Ishikawa (cell line): ENCODE measurements at regions not wholly inside any gene's neighbourhood (a gene's known extent, or its start where the extent isn't known, plus 50 kb on each side); places are given as distances from the start of the nearest gene placed in this dataset.

Experiments used
- CEBPB ChIP-seq: IDR thresholded peaks from 2 replicates; pipeline ENCODE4 v1.6.1; 2012
- CREB1 ChIP-seq: IDR thresholded peaks from 2 replicates; pipeline ENCODE4 v1.6.1; 2012; ENCODE audit warnings: low read depth
- EGR1 ChIP-seq: IDR thresholded peaks from 2 replicates; pipeline ENCODE4 v1.6.1; 2012
- EP300 ChIP-seq: IDR thresholded peaks from 2 replicates; pipeline ENCODE4 v1.6.1; 2012; ENCODE audit warnings: borderline replicate concordance
- FOXM1 ChIP-seq: IDR thresholded peaks from 2 replicates; pipeline ENCODE4 v1.6.1; 2012; ENCODE audit warnings: low read depth, borderline replicate concordance
- NFIC ChIP-seq: IDR thresholded peaks from 2 replicates; pipeline ENCODE4 v1.6.1; 2012
- RAD21 ChIP-seq: IDR thresholded peaks from 2 replicates; pipeline ENCODE4 v1.6.1; 2012; ENCODE audit warnings: low read depth
- TAF1 ChIP-seq: IDR thresholded peaks from 2 replicates; pipeline ENCODE4 v1.6.1; 2012; ENCODE audit warnings: low read depth, mild to moderate bottlenecking
- TCF12 ChIP-seq: IDR thresholded peaks from 2 replicates; pipeline ENCODE4 v1.6.1; 2012; ENCODE audit warnings: low read depth
- TEAD4 ChIP-seq: IDR thresholded peaks from 2 replicates; pipeline ENCODE4 v1.6.1; 2012
- USF1 ChIP-seq: IDR thresholded peaks from 2 replicates; pipeline ENCODE4 v1.6.1; 2012
- YY1 ChIP-seq: IDR thresholded peaks from 2 replicates; pipeline ENCODE4 v1.6.1; 2012; ENCODE audit warnings: low read depth
- ZBTB7A ChIP-seq: IDR thresholded peaks from 2 replicates; pipeline ENCODE4 v1.6.1; 2012; ENCODE audit warnings: low read depth
- TF ChIP-seq, protein P1 (sequence below): IDR thresholded peaks from 2 replicates; pipeline ENCODE4 v1.6.1; 2012; ENCODE audit warnings: low read depth, mild to moderate bottlenecking
- TF ChIP-seq, protein P2 (sequence below): IDR thresholded peaks from 2 replicates; pipeline ENCODE4 v1.6.1; 2012

GRCh38 chr3:6521369-6522113 is 339.4 kb upstream of the GRM7 start:
- TF ChIP-seq, protein P1, sequence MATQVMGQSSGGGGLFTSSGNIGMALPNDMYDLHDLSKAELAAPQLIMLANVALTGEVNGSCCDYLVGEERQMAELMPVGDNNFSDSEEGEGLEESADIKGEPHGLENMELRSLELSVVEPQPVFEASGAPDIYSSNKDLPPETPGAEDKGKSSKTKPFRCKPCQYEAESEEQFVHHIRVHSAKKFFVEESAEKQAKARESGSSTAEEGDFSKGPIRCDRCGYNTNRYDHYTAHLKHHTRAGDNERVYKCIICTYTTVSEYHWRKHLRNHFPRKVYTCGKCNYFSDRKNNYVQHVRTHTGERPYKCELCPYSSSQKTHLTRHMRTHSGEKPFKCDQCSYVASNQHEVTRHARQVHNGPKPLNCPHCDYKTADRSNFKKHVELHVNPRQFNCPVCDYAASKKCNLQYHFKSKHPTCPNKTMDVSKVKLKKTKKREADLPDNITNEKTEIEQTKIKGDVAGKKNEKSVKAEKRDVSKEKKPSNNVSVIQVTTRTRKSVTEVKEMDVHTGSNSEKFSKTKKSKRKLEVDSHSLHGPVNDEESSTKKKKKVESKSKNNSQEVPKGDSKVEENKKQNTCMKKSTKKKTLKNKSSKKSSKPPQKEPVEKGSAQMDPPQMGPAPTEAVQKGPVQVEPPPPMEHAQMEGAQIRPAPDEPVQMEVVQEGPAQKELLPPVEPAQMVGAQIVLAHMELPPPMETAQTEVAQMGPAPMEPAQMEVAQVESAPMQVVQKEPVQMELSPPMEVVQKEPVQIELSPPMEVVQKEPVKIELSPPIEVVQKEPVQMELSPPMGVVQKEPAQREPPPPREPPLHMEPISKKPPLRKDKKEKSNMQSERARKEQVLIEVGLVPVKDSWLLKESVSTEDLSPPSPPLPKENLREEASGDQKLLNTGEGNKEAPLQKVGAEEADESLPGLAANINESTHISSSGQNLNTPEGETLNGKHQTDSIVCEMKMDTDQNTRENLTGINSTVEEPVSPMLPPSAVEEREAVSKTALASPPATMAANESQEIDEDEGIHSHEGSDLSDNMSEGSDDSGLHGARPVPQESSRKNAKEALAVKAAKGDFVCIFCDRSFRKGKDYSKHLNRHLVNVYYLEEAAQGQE = no peak
- TF ChIP-seq TCF12 = no peak
- no peak for TF ChIP-seq EGR1
- no peak for TF ChIP-seq NFIC
- no peak for TF ChIP-seq ZBTB7A
- TF ChIP-seq CREB1 = no peak
- no peak for TF ChIP-seq TEAD4
- TF ChIP-seq FOXM1 = no peak
- TF ChIP-seq TAF1 = no peak
- TF ChIP-seq EP300 = no peak
- TF ChIP-seq USF1 = no peak
- TF ChIP-seq CEBPB = no peak
- TF ChIP-seq, protein P2, sequence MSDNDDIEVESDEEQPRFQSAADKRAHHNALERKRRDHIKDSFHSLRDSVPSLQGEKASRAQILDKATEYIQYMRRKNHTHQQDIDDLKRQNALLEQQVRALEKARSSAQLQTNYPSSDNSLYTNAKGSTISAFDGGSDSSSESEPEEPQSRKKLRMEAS = no peak
- no peak for TF ChIP-seq YY1
- TF ChIP-seq RAD21 = no peak

DNA sequence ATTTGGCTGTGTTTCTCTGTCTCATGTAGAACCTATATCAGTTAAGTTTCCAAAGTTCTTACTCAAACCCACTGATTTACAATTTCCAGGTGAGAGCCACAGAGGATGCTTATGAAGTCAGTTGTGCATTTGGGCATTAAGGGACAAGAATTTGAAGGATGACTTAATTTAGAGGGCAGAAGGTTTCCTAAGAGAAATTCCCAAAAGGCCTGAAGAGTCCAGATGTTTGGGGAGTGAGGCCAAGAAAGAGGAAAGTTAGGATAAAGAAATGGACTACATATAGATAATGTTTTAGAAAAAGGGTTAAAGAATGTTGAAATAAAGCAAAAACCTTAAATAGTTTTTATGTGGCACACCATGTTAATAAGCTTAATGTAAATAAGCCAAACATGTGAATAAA is 338.7 kb upstream of the GRM7 start:
- no peak for TF ChIP-seq EP300
- TF ChIP-seq RAD21 = no peak
- no peak for TF ChIP-seq USF1
- no peak for TF ChIP-seq CEBPB
- TF ChIP-seq CREB1 = no peak
- TF ChIP-seq TAF1 = no peak
- TF ChIP-seq, protein P2 = no peak

GRCh38 chr3:6523043-6523442 is 337.9 kb upstream of the GRM7 start:
- no peak for TF ChIP-seq TAF1

- TF ChIP-seq TEAD4 (no peak), RAD21 (no peak), TAF1 (no peak), EGR1 (no peak), FOXM1 (no peak), TCF12 (no peak), YY1 (no peak), USF1 (no peak), CEBPB (no peak), CREB1 (no peak), EP300 (no peak)
- TF ChIP-seq, protein P1 = no peak
- TF ChIP-seq, protein P2 = no peak
Measured at GRCh38 chr3:6524479-6524878, 336.4 kb upstream of the GRM7 start.

DNA sequence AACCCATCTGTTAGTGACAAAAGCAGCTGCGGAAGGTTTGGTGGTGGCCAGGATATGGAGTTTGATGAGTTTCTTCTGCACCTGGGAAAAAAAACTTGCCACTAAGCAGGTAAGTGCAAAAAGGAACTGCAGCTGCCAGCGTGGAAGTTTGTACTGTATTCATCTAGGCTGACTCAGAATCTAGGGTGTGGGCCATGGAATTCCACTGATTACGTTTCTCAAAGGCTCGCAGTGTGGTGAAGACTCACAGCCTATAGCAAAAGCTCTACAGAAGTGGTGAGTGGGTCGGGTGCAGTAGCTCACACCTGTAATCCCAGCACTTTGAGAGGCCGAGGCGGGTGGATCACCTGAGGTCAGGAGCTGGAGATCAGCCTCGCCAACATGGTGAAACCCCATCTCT is 334.6 kb upstream of the GRM7 start:
- TF ChIP-seq NFIC (no peak), EGR1 (no peak), CEBPB (no peak), USF1 (no peak), TCF12 (no peak), YY1 (no peak), TEAD4 (no peak), ZBTB7A (no peak), CREB1 (no peak), RAD21 (no peak), FOXM1 (no peak), TAF1 (no peak), EP300 (no peak)
- TF ChIP-seq, protein P2 = no peak
